Motor neuron (in vitro differentiated cells): ENCODE measurements at regions not wholly inside any gene's neighbourhood (a gene's known extent, or its start where the extent isn't known, plus 50 kb on each side); places are given as distances from the start of the nearest gene placed in this dataset.

ENCODE experiments used
- ATAC-seq, 8 experiments: fragments of 200-7000 bp; cut with Tn5 transposase; replicated peaks in 6 of 8; 2 replicates each; pipeline ENCODE4 v1.8.0; 2021; ENCODE audit warnings: mild to moderate bottlenecking in 8 of 8, moderate library complexity in 8 of 8
- H3K27ac ChIP-seq, 2 donors: fragments of 250-450 bp; sonication (Bioruptor Pico); 2 replicates each; pipeline ENCODE4 v1.9.0; 2021; ENCODE audit warnings: antibody characterized with exemption in 2 of 2, mild to moderate bottlenecking in 2 of 2, moderate library complexity in 1 of 2
- H3K4me1 ChIP-seq, 2 donors: fragments of 250-450 bp; sonication (Bioruptor Pico); replicated peaks in 1 of 2; 2 replicates each; pipeline ENCODE4 v1.6.1; 2021; ENCODE audit warnings: antibody characterized with exemption in 2 of 2, mild to moderate bottlenecking in 2 of 2, moderate library complexity in 1 of 2
- H3K4me3 ChIP-seq, 5 donors: fragments of 250-450 bp; sonication (Bioruptor Pico); 2 replicates each; pipeline ENCODE4 v1.9.0; 2021; ENCODE audit warnings: antibody characterized with exemption in 5 of 5, mild to moderate bottlenecking in 5 of 5, moderate library complexity in 4 of 5
- WGBS, 10 experiments: fragments of 450-650 bp; shearing (Covaris generic); methylation state at CpG; one replicate each; pipeline ENCODE4 v1.0.0; 2022; 5-methylcytosine and 5-hydroxymethylcytosine counted together
- in situ Hi-C, 9 experiments: fragments of 400-800 bp; cut with MboI; loops; one replicate each; pipeline ENCODE4 v1.15.0; 2021; ENCODE audit warnings: low sequenced_read_pairs in 9 of 9, low pct_unique_long_range_greater_than_20kb in 2 of 9; ENCODE audit not compliant: unreplicated experiment in 9 of 9

DNA sequence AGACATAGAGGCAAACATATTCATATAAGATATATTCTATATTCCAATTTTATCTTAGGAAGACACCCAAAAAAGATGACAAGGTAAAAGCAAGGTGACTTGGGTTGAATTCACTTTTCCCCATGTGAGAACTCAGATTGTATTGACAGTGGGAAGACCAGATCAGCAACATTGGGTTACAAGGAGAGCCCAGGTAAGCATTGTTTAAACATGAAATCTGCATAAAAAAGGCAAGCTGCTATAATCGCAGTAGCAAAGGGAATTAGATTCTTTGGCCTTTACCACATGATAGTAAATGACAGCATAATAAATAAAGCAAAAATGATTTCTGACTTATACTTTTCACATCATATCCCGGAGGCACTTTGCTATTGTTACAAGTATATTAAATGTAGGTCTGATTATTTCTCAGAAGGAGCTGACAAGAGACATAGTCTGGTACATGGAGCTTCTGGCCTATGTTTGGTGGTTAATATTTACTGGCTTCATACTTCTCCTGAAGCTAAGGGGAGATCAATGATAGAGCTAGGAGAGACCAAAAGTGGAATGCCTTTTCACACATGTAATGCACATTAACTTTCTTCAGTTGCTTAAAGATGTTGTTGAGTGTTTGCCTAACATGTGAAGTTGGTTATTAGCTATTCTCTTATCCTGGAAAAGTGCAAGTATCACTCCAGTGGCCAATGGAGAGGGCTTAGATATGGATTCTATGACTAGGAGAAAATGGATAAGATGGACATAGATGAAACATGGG lies 53.1 kb upstream of the EEF1E1 start:
- H3K4me1 ChIP-seq: no peaks in the 10 kb centered on the region
- no peak overlapping the region for H3K27ac ChIP-seq
- WGBS, 10 experiments: 17 to 100% (median 50%) methylated on average over 1 to 2 of the region's 2 CpGs; no CpG with 5 or more reads in 1 of the 10 experiments
- no peak overlapping the region for H3K4me3 ChIP-seq
- no peak for ATAC-seq
- in situ Hi-C loops: no loop called here
